ENCODE measurements at regions not wholly inside any gene's neighbourhood (a gene's known extent, or its start where the extent isn't known, plus 50 kb on each side); places are given as distances from the start of the nearest gene placed in this dataset.

DNA sequence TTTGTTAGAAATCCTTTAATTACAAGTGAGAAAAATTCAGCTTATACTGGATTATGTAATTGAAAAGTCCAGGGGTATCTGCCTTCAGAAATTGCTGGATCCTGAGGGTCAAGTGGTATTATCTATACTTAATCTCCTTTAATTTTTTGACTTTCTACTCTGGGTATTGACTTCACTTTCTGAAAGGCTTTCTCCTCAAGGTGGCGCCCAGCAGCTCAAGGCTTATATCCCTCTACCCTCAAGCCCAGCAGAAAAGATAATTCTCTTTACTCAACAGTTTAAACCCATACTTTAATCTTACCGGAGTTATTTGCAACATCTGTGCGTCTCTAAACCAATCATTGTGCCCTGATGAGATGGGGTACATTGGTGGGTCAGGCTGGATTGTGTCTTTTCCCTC, 129.5 kb downstream of the LARP7 start:
- DNase-seq: peak in 29 of 42 donors; percentile 7 to 63 (median 33)
- intact Hi-C loops (cut with DNase I): loop anchor here (5.0 kb wide), 1 partner anchor 171 kb away; no protein-coding TSS in a partner anchor

DNA sequence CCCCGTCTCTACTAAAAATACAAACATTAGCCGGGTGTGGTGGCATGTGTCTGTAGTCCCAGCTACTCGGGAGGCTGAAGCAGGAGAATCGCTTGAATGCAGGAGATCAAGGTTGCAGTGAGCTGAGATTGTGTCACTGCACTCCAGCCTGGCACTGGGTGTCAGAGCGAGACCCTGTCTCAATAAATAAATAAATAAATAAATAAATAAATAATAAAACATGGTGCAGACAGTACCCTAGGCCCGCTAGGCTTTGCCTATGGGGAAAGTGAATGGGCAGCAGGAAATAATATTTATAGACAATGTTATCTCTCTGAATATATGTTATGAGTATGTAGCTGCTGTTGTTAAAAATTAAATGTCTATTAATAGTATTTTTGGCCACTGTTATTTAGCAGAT, 130.4 kb downstream of the LARP7 start:
- DNase-seq: no peak
- intact Hi-C loops (cut with DNase I): loop anchor here (5.0 kb wide), 1 partner anchor 170 kb away; no protein-coding TSS in a partner anchor

DNA sequence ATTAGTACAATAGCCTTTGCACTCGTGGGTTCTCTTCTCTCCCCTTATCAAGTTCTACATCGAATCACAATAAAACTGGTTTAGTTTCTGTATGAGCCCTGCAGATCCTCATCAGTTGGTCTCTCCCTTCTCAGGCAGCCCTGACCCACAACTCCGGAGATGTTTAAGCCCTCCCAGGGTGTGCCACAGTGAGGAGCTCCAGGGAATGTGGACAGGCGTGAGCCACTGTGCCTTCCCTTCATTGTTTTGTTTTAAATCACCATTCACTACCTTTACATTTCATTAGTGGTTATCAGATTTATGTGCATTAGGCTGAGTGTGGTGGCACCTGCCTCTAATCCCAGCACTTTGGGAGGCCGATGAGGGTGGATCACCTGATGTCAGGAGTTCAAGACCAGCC, 133.2 kb downstream of the LARP7 start:
- intact Hi-C loops (cut with DNase I): loop anchor here (5.0 kb wide), 1 partner anchor 42 kb away; no protein-coding TSS in a partner anchor
- no peak for DNase-seq

DNA sequence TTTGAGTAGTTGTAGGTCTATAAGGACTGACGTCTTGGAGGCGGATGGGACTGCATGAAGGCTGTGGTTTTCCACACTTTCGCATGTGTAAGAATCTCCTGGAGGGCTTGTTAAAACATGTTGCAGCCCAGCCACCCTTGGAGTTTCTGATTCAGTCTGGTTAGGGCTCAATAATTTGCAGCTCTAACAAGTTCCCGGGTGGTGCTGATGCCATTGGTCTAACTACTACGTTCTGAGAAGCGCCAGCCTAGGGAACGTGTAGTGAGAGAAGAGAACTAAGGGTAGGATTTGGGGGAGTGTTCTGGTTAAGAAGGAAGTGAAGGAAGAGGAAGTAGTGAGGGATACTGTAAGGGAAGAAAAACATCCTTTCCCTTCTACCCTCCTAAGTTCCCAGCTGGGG, 138.9 kb downstream of the LARP7 start:
- DNase-seq: no peak
- intact Hi-C loops (cut with DNase I): no loop called here

DNA sequence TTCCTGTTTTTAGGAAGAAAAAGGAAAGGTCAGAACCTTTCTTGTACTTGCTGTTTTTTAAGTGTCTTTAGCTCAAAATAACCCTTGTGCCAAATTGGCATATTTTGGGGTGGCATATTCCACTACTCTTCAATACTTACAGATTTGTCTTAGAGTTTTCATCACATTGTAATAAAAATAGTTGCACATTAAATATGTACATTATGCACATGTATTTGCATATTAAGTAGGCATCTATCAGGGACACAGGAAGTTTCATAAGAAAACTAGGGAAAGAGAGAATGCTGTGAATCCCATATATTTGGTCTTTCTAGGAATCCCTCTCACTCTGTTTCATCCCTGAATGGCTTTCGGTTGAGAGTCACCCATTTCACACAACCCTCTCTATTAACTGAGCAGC, 139.6 kb downstream of the LARP7 start:
- intact Hi-C loops (cut with DNase I): no loop called here

DNA sequence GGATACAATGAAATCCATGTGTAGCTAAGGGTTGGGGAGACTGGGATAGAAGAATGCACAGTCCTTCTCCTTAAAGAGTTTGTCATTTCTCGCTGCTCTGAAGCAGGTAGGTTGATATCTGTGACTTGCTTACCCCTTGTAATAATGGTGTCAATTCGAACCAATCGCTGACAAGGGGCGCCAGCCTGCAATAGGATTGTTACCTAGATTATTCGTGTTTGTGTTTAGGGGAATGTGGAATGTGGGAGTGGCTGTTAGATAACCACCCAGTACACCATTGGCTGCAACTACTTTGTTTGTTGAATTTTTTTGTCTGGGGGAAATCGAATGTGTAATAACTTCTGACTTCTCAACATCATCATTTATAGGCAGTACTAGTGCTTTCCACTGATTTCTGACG, 141.6 kb downstream of the LARP7 start:
- intact Hi-C loops (cut with DNase I): no loop called here
- no peak for DNase-seq

More for the DNA sequence above, 139.6 kb downstream of the LARP7 start:
- DNase-seq: no peak

DNA sequence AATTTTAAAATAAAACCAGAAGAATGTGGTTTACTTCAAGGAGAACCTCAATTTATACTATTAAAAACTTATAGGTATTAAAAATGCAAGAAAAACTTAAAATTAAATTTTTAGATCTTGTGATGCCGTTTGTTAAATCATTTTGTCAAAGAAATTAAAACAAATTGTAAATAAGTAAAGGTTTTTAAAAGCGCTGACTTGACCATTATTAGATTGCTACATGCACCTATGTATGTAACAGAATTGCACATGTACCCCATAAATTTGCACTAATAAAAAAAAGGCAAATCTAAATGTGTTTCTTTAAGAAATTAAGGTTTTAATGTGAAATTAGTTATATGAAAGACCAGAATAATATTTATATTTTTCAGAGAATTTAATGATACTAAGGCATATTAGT, 156.1 kb downstream of the LARP7 start:
- DNase-seq: no peak
- intact Hi-C loops (cut with DNase I): no loop called here

DNA sequence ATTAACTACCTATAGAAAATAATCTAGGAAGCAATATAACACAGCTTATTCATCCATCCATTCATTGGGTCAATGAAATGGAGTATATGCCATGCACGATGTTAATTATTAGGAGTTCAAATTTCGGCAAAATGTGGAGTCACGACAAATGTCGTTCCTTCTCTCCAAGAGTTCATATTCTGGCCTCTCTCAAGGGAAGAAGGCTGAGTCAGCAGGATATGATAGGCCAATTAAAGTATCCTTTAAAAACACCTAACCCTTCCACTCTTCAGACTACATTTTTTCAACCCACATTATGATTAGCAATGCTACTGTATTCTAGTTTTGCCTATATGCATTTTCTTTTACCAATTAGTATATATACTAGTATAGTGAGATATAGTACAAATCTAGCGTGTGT, 163.1 kb downstream of the LARP7 start:
- intact Hi-C loops (cut with DNase I): no loop called here

DNA sequence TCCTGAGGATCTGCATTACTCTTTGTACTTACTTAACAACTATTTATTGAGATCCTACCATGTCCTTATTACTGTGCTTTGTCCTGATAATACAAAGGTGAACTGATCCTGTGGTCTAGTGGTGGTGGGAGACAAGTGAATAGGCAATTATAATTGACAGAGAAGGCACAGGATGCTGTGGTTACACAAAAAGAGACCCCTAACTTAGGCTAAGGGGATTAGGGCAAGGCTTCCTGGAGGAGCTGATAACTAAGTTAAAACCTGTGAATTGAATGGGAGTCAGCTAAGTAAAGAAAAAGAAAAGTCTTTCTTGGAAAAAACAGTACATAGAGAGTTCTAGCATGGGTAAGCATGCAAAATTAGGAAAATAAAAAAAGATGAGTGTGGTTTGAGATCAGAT, 164.4 kb downstream of the LARP7 start:
- intact Hi-C loops (cut with DNase I): no loop called here
- DNase-seq: no peak

More for the DNA sequence above, 163.1 kb downstream of the LARP7 start:
- DNase-seq: no peak

DNA sequence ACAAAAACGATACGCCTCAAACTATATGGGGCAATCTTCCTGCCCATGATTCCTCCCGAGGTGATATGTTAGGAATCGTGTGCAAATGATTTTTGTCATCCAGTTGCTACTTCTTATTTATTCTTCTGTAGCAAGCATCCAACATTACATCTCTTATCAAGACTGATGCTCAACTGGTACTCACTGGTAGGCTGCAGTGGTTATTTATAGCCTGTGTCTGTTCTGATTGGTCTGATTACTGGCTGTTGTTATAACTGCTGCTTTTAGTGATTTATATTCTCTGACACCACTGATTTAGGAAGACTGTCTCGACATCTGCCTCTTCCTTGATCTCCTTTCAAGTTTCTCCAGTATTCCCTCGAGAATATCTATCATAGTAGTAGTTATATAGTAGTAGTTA, 165.8 kb downstream of the LARP7 start:
- intact Hi-C loops (cut with DNase I): no loop called here
- DNase-seq: no peak

DNA sequence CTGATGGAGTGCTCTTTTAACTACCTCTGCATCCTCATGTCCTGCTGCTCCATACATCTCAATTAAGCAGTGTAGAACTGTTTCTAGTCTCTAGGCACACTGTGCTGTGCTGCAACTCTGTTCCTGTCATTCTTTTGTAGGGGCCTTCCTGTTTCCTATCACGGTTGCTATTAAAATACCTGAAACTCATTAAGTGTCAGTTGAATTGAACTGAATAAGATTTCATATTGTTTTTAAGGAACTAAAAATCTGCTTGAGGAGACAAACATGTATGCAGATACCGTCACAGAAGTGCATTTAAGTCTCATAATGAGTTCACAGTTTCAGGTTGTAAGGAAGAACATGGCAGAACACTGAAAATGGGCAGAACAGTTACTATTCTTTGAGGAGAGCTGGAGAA, 170.1 kb downstream of the LARP7 start:
- DNase-seq: no peak
- intact Hi-C loops (cut with DNase I): no loop called here

DNA sequence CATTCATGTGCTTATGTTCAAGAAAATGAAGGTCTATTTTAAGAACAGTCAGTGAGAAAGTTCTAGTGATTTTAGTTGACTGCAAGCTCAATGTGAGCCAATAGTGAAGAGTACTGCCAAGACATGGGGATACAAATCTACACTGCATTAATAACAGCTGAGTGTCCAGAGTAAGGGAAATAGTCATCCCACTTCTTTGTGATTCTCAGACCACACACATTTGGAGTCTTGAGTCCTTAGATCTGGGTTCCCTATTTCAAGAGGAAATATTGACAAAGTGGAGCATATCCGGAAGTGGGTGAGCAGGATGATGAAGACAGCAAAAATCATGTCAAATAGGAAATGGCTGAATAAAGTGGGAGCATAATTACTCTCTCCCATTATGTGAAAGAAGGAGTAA, 171.1 kb downstream of the LARP7 start:
- no peak for DNase-seq

DNA sequence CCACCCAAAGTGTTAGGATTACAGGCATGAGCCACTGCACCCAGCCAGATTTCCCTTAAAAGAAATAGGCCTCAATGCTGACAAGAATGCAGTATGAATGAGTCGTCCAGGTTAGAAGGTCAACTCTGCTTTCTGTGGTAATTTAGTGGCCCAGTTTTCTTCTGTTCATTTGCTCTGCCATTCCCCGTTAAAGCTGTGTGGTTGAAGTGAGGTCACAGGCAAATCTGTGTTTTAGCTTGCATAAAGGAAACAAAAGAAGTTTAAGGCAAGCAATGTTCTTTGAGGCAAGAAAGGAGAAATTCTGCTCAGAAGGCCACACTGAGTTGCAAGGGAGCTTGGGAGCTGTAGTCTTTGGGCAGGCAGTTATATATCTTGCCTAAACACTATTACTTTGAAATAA, 176.8 kb downstream of the LARP7 start:
- intact Hi-C loops (cut with DNase I): loop anchor here (5.0 kb wide), 1 partner anchor 41 kb away; no protein-coding TSS in a partner anchor
- no peak for DNase-seq

More for the DNA sequence above, 171.1 kb downstream of the LARP7 start:
- intact Hi-C loops (cut with DNase I): no loop called here

DNA sequence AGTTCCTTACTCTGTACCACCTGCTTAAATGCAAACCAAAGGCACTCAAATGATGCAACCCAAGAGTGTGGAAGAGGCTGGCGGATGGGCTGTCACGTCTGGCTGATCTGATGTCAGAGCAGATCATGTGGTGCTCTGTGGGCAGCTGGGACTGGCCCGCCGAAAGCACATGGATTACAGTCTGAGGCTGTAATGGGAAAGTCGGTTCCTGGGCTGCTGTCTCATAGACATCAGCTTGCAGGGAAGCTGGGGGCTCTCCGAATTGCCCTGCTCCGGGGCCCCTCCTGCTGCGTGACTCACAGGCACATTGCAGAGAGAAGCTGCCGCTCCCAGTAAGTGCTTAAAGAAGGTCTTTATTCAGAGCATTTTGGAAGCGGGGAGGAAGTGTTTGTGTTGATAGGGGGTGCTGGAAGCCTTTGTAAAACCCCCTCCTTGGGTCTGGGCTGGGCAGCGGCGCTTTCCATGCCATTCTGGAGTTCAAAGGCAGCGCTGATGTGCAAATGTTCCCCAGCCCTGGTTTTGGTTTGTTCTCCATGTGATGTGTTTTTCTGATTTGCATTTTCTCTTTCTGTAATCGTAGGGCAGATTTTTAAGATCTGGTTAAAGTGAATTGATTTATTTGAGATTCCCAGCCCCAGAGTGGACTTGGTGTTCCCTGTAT, 181.1 kb downstream of the LARP7 start:
- intact Hi-C loops (cut with DNase I): loop anchor here (2.0 kb wide), 1 partner anchor 181 kb away; the partner anchor contains the start of genes LARP7 and ZGRF1
- peak; percentile 78 to 97 (median 90) for DNase-seq

DNA sequence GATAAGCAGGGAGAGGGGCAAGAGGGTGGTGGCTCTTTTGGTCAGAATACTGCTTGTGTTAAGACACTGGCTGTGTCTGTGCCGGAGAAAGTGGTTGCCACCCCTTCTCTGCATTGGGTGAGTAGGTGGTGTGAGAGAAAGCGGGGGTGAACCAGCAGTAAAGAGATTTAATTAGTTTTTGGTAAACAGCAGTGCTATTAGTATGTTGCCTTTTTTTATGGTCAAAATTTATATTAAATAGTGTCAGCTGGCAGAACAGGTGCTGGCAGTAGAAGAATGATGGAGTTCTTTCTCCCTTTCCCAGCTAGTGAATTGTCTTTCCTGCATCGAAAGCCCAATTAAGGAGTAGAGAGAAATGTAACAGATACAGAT, 181.6 kb downstream of the LARP7 start:
- DNase-seq: peak in 39 of 42 donors; percentile 16 to 78 (median 45)
- intact Hi-C loops (cut with DNase I): loop anchor here (2.0 kb wide), 1 partner anchor 182 kb away; the partner anchor contains the start of genes LARP7 and ZGRF1

DNA sequence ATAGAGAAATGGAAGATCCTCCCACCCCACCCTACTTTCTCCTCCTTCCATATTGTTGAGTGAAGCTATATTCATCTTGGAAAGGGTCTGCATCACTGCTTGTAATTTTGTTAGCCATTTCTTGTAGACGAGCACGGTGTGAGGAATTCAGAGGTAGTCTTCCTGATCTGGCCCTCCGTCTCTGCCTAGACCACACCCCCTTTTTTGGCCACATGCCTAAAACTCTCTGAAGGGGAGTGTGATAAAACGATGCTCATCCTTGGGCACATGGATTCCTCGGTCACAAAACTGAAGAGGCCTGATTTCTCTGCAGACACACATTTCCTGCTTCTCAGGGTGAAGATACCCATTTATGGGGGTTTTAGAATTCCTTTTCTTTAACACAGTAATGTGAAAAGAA, 182.8 kb downstream of the LARP7 start:
- intact Hi-C loops (cut with DNase I): loop anchor here (2.0 kb wide), 1 partner anchor 183 kb away; the partner anchor contains the start of genes LARP7 and ZGRF1
- DNase-seq: peak in 1 of 42 donors; percentile 46

DNA sequence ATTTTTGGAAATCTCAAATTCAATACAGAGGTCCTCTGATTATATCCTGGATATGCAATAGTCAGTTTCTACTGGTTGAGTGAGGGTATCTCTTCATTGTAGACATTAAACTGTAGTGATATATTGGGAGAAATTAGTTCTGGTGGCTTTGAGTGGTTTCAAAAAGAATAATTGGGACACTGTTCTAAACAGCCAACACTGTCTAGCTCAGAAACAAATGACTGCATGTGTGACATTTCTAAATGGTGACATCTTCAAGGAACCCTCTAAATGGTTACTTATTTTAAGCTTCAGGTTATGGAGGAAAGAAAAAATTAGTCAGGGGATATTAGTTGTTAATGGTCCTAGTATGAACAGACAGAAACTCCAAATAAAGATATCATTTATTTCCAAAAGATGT, 186.2 kb downstream of the LARP7 start:
- intact Hi-C loops (cut with DNase I): no loop called here
- no peak for DNase-seq

DNA sequence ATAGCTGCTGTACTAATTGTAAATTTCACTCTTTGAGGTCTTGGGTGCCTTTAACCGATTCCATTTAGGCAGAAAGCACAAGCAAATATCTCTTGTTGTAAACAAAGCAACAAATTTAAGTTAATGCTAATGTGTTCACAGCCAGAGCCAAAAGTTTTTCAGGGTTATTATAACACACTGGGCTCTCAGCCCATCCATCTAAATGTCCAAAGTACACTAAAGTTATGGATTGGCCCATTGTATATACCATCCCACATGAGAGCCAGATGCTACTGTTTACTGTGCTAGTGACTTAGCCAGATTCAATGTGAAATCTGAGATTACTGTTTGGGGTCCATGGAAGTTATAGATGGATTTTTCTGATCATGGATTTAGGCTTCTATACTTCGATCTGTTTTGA, 186.7 kb downstream of the LARP7 start:
- no peak for DNase-seq
- intact Hi-C loops (cut with DNase I): no loop called here

DNA sequence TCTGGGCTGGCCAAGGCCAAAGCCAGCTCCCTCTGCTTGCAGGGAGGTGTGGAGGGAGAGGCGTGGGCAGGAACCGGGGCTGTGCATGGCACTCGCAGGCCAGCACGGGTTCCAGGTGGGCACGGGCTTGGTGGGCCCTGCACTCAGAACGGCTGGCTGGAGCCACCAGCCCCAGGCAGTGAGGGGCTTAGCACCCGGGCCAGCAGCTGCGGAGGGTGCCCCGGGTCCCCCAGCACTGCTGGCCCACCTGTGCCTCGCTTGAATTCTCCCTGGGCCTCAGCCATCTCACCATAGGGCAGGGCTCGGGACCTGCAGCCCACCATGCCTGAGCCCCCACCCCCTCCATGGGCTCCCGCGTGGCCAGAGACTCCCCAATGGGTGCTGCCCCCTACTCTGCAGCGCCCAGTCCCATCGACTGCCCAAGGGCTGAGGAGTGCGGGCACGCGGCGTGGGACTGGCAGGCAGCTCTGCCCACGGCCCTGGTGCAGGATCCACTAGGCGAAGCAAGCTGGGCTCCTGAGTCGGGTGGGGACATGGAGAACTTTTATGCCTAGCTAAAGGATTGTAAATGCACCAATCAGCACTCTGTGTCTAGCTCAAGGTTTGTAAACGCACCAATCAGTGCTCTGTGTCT, 193.9 kb downstream of the LARP7 start:
- intact Hi-C loops (cut with DNase I): no loop called here
- DNase-seq: no peak

DNA sequence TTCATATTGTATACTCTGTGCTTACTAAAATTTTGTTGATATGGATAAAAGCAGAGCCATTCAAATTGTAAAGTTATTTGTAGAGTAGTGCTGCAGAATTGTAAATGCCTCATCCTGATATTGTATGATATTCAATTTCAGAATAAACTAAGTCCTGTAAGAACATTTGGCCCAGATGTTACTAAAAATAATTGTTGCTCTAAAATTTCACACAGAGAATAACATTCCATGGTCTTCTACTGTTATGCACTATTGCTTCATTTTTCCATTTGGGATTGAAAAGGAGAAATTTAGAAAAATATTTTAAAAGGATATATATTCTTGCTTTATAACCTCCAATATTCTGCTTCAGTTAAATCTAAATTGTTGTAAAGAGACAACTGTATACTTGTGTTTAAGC, 195.6 kb downstream of the LARP7 start:
- intact Hi-C loops (cut with DNase I): no loop called here
- no peak for DNase-seq

DNA sequence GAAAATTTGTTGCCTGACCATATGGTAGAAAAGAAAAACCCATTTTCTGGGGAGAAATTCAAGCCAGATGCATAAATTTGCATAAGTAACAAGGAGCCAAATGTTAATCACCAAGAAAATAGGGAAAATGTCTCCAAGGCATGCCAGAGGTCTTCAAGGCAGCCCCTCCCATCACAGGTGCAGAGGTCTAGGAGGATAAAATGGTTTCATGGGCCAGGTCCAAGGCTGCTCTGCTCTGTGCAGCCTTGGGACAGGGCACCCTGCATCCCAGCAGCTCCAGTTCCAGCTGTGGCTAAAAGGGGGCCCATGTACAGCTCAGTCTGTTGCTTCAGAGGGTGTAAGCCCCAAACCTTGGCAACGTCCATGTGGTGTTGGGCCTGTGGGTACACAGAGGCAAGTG, 200.0 kb downstream of the LARP7 start:
- intact Hi-C loops (cut with DNase I): no loop called here
- DNase-seq: no peak
